LoVo (cell line): ENCODE measurements at regions not wholly inside any gene's neighbourhood (a gene's known extent, or its start where the extent isn't known, plus 50 kb on each side); places are given as distances from the start of the nearest gene placed in this dataset.
A peak's percentile ranks its signal among the peaks of the same experiment; 100 is the strongest.
"Not testable (repeated sequence)": the region's sequence is repeated elsewhere in the genome, so short reads cannot be mapped to it uniquely, and the experiment has no call there.

ENCODE experiments used
- DNase-seq: peaks from one replicate; pipeline ENCODE4 v3.0.0-alpha.2; 2016; ENCODE audit warnings: low spot score

GRCh38 chr6:27669624-27670301 is 196.9 kb upstream of the ZNF184 start:
- no peak for DNase-seq

DNA sequence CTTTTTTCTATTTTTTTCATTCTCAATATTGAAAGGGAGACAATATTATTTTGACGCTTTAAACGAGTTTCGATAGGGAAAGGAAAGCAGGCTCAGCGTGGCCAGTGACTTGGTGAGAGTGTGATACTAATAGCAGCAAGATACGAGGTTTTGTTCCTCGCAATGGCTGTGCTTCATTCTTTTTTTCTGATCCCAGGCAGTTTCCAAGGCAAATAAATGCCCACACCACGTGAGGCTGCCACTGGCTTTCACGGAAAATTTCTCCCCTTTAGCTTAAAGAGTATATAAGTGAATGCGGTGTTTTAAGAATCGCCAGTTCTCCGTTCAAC is 196.4 kb upstream of the ZNF184 start:
- DNase-seq = no peak

GRCh38 chr6:27668442-27669294 is 195.8 kb upstream of the ZNF184 start:
- peak; percentile 81 for DNase-seq

GRCh38 chr6:27667657-27668441 is 194.9 kb upstream of the ZNF184 start:
- peak; percentile 42 for DNase-seq

DNA sequence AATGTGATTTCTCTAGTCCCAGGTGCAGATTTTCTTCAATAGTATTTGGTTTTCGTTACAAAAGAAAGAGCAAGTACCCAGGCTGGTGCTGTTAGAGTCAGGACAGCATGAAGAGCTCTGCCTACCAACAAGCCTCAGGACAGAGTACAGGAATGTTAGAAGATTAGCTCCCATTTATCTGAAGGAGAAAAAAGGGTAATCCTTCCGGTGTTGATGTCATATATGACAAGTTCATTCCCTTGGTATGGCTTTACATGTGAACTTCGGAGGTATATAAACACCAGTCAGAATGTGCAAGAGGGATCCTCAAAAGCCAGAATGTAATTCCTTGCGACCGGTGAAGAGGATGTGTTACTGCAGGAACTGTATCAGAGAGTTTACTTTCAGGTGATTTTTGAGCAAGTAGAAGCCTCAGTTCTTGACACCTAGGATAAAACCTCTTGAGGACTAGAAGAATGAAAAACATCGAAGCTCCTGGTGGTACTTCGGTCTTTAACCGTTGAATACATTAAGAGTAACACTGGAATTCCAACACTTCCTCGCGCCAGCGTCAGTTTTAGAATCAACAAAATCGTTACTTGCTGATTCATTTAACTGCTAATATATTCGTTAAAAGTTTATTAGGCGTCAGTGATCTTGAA is 194.2 kb upstream of the ZNF184 start:
- no peak for DNase-seq

DNA sequence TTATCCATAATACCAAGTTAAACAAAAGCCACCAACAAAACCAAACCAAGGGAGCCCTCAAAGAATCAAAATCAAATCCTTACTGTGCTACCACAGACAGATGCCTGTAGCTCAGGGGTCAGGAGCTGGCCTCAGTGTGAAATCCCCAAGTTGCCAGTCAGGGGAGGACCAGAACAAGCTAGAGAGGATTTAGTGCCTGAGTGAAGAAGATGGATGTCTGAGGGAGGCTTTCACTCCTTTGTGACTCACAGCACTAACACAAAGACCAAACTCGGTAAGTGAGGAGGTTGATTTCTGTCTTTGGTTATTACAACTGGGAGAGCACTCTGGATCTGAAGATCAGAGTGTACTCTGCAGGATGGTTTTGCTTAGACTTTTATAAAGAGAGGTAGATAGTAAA is 189.9 kb upstream of the ZNF184 start:
- no peak for DNase-seq

DNA sequence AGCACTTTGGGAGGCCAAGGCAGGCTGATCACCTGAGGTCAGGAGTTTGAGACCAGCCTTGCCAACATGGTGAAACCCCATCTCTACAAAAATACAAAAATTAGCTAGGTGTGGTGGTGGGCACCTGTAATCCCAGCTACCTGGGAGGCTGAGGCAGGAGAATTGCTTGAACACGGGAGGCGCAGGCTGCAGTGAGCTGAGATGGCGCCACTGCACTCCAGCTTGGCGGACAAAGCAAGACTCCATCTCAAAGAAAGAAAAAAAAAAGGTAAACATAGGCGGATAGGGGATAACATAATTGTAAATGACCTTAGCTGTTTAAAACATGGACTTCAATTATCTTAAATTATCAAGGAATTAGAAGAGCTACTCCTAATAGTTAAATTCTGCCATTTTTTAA is 189.3 kb upstream of the ZNF184 start:
- not testable (repeated sequence) for DNase-seq

DNA sequence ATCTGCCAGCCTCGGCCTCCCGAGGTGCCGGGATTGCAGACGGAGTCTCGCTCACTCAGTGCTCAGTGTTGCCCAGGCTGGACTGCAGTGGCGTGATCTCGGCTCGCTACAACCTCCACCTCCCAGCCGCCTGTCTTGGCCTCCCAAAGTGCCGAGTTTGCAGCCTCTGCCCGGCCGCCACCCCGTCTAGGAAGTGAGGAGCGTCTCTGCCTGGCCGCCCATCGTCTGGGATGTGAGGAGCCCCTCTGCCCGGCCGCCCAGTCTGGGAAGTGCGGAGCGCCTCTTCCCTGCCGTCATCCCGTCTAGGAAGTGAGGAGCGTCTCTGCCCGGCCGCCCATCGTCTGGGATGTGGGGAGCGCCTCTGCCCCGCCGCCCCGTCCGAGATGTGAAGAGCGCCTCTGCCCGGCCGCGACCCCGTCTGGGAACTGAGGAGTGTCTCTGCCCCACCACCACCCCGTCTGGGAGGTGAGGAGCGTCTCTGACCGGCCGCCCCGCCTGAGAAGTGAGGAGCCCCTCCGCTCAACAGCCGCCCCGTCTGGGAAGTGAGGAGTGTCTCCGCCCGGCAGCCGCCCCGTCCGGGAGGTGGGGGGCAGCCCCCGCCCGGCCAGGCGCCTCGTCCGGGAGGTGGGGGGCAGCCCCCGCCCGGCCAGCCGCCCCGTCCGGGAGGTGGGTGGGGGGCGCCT is 180.4 kb upstream of the ZNF184 start:
- DNase-seq = not testable (repeated sequence)

- DNase-seq = no peak
Measured at GRCh38 chr6:27651371-27651732, 178.4 kb upstream of the ZNF184 start.

- DNase-seq = peak; percentile 58
Measured at GRCh38 chr6:27650620-27651370, 177.9 kb upstream of the ZNF184 start.

- DNase-seq = no peak
Measured at GRCh38 chr6:27644528-27644927, 171.6 kb upstream of the ZNF184 start.

- no peak for DNase-seq
Measured at GRCh38 chr6:27642744-27643456, 170.0 kb upstream of the ZNF184 start.

- DNase-seq = not testable (repeated sequence)
Measured at GRCh38 chr6:27635886-27636285, 163.0 kb upstream of the ZNF184 start.

GRCh38 chr6:27633221-27633688 is 160.3 kb upstream of the ZNF184 start:
- peak; percentile 61 for DNase-seq

DNA sequence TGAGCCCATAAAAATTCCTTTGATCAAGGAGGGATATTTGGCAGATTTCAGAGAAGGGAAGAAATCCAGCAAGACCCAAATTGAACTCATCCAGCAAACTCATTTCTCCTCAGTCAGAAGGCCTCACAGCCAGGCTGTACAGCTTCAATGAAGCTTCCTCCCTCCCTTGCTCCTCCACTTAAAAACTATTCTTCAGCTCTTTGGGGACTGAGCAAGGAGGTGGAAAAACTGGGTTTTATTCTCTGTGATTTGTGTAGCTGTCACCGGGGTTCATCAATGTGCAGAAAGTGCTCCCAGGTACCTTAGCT is 158.7 kb upstream of the ZNF184 start:
- no peak for DNase-seq

DNA sequence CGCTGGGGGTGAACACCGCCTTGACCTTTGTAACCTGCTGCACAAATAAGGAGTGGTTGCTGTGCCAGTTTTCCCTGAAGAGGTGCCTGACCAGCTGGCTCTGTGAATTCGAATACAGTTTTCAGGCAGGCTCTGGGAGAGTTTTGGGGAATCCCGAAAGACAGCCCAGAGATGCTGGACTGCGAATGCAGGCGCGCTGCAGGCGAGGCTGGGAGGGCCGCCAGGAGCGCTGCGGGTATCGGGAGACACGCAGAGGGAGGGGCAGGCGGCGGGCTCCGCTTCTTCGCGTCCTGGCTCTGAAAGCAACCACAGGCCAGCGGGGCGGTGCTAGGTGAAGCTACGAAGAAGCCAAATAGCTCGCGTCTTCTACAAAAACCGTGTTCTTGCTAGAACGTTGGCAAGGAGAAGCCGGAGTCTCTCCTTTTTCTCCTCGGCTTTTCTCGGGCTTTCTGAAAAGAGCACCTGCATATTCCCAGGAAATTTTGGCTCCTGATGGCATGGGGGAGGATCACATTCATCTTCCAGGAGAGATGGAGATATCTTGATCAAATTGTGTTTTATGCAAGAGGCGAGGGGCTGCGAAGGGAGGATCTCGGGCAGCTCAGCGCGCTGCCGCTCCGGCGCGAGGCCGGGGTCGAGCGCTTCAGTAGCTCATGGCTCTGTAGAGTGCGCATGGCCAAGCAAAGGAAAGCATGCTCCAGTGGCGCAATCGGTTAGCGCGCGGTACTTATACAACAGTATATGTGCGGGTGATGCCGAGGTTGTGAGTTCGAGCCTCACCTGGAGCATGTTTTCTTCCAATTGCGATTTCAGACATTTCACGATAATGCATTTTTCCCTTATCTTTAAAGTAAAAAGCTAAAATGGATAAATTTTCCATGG is 158.1 kb upstream of the ZNF184 start:
- peak; percentile 27 for DNase-seq

GRCh38 chr6:27624694-27625262 is 151.9 kb upstream of the ZNF184 start:
- no peak for DNase-seq

- DNase-seq = no peak
Measured at GRCh38 chr6:27623103-27623502, 150.2 kb upstream of the ZNF184 start.

DNA sequence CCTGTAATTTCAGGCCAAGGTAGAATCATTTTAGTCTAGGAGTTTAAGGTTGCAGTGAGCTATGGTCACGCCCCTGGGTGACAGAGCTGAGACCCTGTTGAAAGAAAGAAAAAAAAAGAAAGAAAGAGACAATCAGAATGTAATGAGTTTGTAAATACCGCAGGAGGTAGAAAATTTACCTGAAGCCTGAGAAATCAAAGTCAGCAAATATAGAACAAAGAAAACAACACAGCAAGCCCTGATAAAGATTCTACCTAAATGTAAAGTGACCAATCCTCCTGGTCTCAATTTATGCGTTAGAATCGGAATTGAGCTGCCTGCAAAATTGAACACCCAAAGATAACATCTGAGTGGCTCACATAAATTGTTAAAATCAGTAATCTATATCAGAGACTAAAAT is 146.5 kb upstream of the ZNF184 start:
- no peak for DNase-seq
